H1 (cell line): ENCODE measurements at regions not wholly inside any gene's neighbourhood (a gene's known extent, or its start where the extent isn't known, plus 50 kb on each side); places are given as distances from the start of the nearest gene placed in this dataset.
"Not testable (repeated sequence)": the region's sequence is repeated elsewhere in the genome, so short reads cannot be mapped to it uniquely, and the experiment has no call there.

Experiments
- CTCF ChIA-PET: fragments of 300-600 bp; sonication (Branson Sonifier 250); formaldehyde crosslinking; loops from one replicate; lab custom pipeline; 2021; ENCODE audit not compliant: partially characterized antibody; lab: Charles Lee
- POLR2A ChIA-PET: fragments of 300-600 bp; sonication (Branson Sonifier 250); formaldehyde crosslinking; loops from one replicate; lab custom pipeline; 2021; ENCODE audit warnings: inconsistent platforms; ENCODE audit not compliant: partially characterized antibody; lab: Charles Lee
- DNase-seq, 2 experiments: peaks; one replicate each; pipeline versions ENCODE4 v3.0.0 to v3.0.0-alpha.2; 2010 to 2022; ENCODE audit warnings: low spot score in 2 of 2, low read depth in 1 of 2, mixed read lengths in 1 of 2
- FAIRE-seq: peaks from 2 replicates; lab custom pipeline; 2011; peaks lifted over from hg19 to GRCh38; lab: Jason Lieb, UNC
- H2AFZ ChIP-seq: 2 replicates; pipeline ENCODE4 v1.8.1; 2012; ENCODE audit warnings: low read length, inconsistent platforms
- H2AK5ac ChIP-seq: 2 replicates; pipeline ENCODE4 v1.6.1; 2013; ENCODE audit warnings: low read depth, low read length
- H2BK120ac ChIP-seq: replicated peaks from 2 replicates; pipeline ENCODE3; 2013; ENCODE audit warnings: low read depth, low read length, inconsistent platforms
- H2BK12ac ChIP-seq: 2 replicates; pipeline ENCODE4 v1.6.1; 2013; ENCODE audit warnings: low read depth, low read length
- H2BK15ac ChIP-seq: 2 replicates; pipeline ENCODE4 v1.6.1; 2013; ENCODE audit warnings: low read length
- H2BK20ac ChIP-seq: 2 replicates; pipeline ENCODE4 v1.6.1; 2013; ENCODE audit warnings: low read length
- H2BK5ac ChIP-seq: 2 replicates; pipeline ENCODE4 v1.6.1; 2013; ENCODE audit warnings: low read depth, low read length
- H3K14ac ChIP-seq: 2 replicates; pipeline ENCODE4 v1.6.1; 2013; ENCODE audit warnings: inconsistent platforms; ENCODE audit not compliant: insufficient read length
- H3K18ac ChIP-seq: 2 replicates; pipeline ENCODE4 v1.6.1; 2013; ENCODE audit warnings: low read length; ENCODE audit errors: extremely low read depth
- H3K23ac ChIP-seq: 2 replicates; pipeline ENCODE4 v1.6.1; 2013; ENCODE audit warnings: inconsistent platforms; ENCODE audit not compliant: insufficient read length
- H3K23me2 ChIP-seq: 2 replicates; pipeline ENCODE4 v1.6.1; 2013; ENCODE audit warnings: low read depth, low read length
- H3K27ac ChIP-seq: 2 replicates; pipeline ENCODE4 v1.6.1; 2011; ENCODE audit warnings: low read depth, low read length, inconsistent platforms
- H3K27me3 ChIP-seq, 4 experiments: replicated peaks in 1 of 4; 1 replicate in 1 of 4; 2 replicates in 3 of 4; pipeline versions ENCODE4 v1.6.1 to v1.8.1; 2011 to 2013; ENCODE audit warnings: low read length in 3 of 4, mild to moderate bottlenecking in 3 of 4, inconsistent platforms in 2 of 4, mixed read lengths in 2 of 4, moderate library complexity in 1 of 4; ENCODE audit not compliant: control insufficient read depth in 3 of 4, insufficient read depth in 3 of 4; ENCODE audit errors: extremely low read depth in 1 of 4
- H3K36me3 ChIP-seq, 4 experiments: 2 replicates each; pipeline versions ENCODE4 v1.6.1 to v1.8.1; 2011 to 2013; ENCODE audit warnings: mild to moderate bottlenecking in 4 of 4, low read length in 3 of 4, moderate library complexity in 2 of 4, control low read depth in 1 of 4, inconsistent platforms in 1 of 4; ENCODE audit not compliant: insufficient read depth in 4 of 4, control insufficient read depth in 2 of 4
- H3K4ac ChIP-seq: replicated peaks from 2 replicates; pipeline ENCODE3; 2013; ENCODE audit warnings: low read length, low read depth, mixed read lengths, inconsistent platforms; ENCODE audit not compliant: insufficient read length
- H3K4me1 ChIP-seq, 4 experiments: replicated peaks in 1 of 4; 1 replicate in 1 of 4; 2 replicates in 3 of 4; pipeline versions ENCODE4 v1.6.1 to v1.8.1; 2011 to 2013; ENCODE audit warnings: low read length in 3 of 4, inconsistent platforms in 2 of 4, mixed read lengths in 1 of 4; ENCODE audit not compliant: insufficient read depth in 4 of 4, control insufficient read depth in 3 of 4
- H3K4me2 ChIP-seq, 2 experiments: 2 replicates each; pipeline versions ENCODE4 v1.6.1 to v1.8.1; 2011 to 2013; ENCODE audit warnings: low read depth in 2 of 2, low read length in 2 of 2, control low read depth in 1 of 2, inconsistent platforms in 1 of 2, mild to moderate bottlenecking in 1 of 2; ENCODE audit not compliant: insufficient read depth in 1 of 2
- H3K4me3 ChIP-seq, 4 experiments: fragments of 200-600, 300-600 bp in 1 of 4; sonication (generic), shearing (Covaris generic), sonication (Bioruptor Twin) in 1 of 4; 2 replicates each; pipeline versions ENCODE4 v1.5.1 to v1.8.1; 2011 to 2016; ENCODE audit warnings: low read length in 4 of 4, low read depth in 3 of 4, control low read depth in 2 of 4, inconsistent platforms in 2 of 4, mild to moderate bottlenecking in 2 of 4, mixed read lengths in 1 of 4, moderate library complexity in 1 of 4; ENCODE audit not compliant: insufficient read depth in 2 of 4; ENCODE audit errors: extremely low read depth in 1 of 4
- H3K56ac ChIP-seq: replicated peaks from 2 replicates; pipeline ENCODE3; 2013; ENCODE audit warnings: low read depth, mild to moderate bottlenecking, mixed read lengths, low read length, inconsistent platforms; ENCODE audit not compliant: insufficient read length
- H3K79me1 ChIP-seq: 2 replicates; pipeline ENCODE4 v1.6.1; 2013; ENCODE audit warnings: low read depth, low read length, control low read depth
- H3K79me2 ChIP-seq, 2 experiments: 2 replicates each; pipeline versions ENCODE4 v1.6.1 to v1.8.1; 2012 to 2013; ENCODE audit warnings: low read length in 2 of 2, mild to moderate bottlenecking in 2 of 2, inconsistent platforms in 1 of 2; ENCODE audit not compliant: insufficient read depth in 2 of 2, control insufficient read depth in 1 of 2
- H3K9ac ChIP-seq, 4 experiments: replicated peaks in 1 of 4; 1 replicate in 1 of 4; 2 replicates in 3 of 4; pipeline versions ENCODE4 v1.6.1 to v1.8.1; 2011 to 2013; ENCODE audit warnings: low read depth in 3 of 4, low read length in 3 of 4, control low read depth in 2 of 4, mild to moderate bottlenecking in 2 of 4, moderate library complexity in 2 of 4, inconsistent platforms in 1 of 4; ENCODE audit errors: extremely low read depth in 1 of 4
- H3K9me3 ChIP-seq, 2 experiments: 2 replicates each; pipeline versions ENCODE4 v1.6.1 to v1.8.1; 2012 to 2013; ENCODE audit warnings: mild to moderate bottlenecking in 2 of 2, moderate library complexity in 2 of 2, control low read depth in 1 of 2, inconsistent platforms in 1 of 2, low read depth in 1 of 2, low read length in 1 of 2, mixed read lengths in 1 of 2; ENCODE audit not compliant: insufficient read depth in 2 of 2
- H4K20me1 ChIP-seq, 2 experiments: replicated peaks in 1 of 2; 2 replicates each; pipeline versions ENCODE3 to v1.8.1; 2011 to 2013; ENCODE audit warnings: inconsistent platforms in 2 of 2, low read length in 2 of 2, mild to moderate bottlenecking in 1 of 2; ENCODE audit not compliant: insufficient read depth in 2 of 2, control insufficient read depth in 1 of 2
- H4K5ac ChIP-seq: 2 replicates; pipeline ENCODE4 v1.6.1; 2013; ENCODE audit warnings: low read length, low read depth, mixed read lengths, inconsistent platforms; ENCODE audit not compliant: insufficient read length
- H4K8ac ChIP-seq: 2 replicates; pipeline ENCODE4 v1.8.0; 2013; ENCODE audit warnings: mild to moderate bottlenecking, moderate library complexity, low read length, inconsistent platforms; ENCODE audit not compliant: insufficient read depth; ENCODE audit errors: extremely low read depth
- H4K91ac ChIP-seq: replicated peaks from 2 replicates; pipeline ENCODE3; 2013; ENCODE audit warnings: low read length, mixed read lengths, inconsistent platforms; ENCODE audit not compliant: insufficient read length
- WGBS, 2 experiments: shearing (Covaris generic) in 1 of 2; methylation state at CpG; one replicate each; pipeline versions ENCODE4 v1.1.6 to v1.1.7; 2013 to 2015; ENCODE audit warnings: low lambda C conversion rate in 2 of 2, mixed read lengths in 2 of 2, inconsistent platforms in 1 of 2, low coverage in 1 of 2, missing lambda C conversion rate in 1 of 2; ENCODE audit not compliant: insufficient replicate concordance in 2 of 2, insufficient coverage in 1 of 2, insufficient read length in 1 of 2; ENCODE audit errors: extremely low coverage in 1 of 2, missing lambda C conversion rate in 1 of 2; 5-methylcytosine and 5-hydroxymethylcytosine counted together

DNA sequence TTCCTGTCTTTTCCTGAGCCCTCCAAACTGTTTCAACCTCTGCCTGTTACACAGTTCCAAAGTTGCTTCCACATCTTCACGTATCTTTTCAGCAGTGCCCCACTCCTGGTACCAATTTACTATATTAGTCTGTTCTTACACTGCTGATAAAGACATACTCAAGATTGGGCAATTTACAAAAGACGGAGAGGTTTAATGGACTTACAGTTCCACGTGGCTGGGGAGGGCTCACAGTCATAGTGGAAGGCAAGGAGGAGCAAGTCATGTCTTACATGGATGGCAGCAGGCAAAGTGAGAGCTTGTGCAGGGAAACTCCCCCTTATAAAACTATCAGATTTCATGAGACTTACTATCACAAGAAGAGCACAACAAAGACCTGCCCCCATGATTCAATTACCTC is 57.3 kb upstream of the NAMPT start:
- DNase-seq, H3K4me1 ChIP-seq, H2AFZ ChIP-seq, H3K4me3 ChIP-seq, H2BK120ac ChIP-seq, H2BK20ac ChIP-seq, H4K20me1 ChIP-seq, H2BK5ac ChIP-seq, H4K91ac ChIP-seq, FAIRE-seq, H3K36me3 ChIP-seq, H3K27me3 ChIP-seq, H3K18ac ChIP-seq, H3K23me2 ChIP-seq, H3K9ac ChIP-seq, H4K8ac ChIP-seq, H4K5ac ChIP-seq, H3K79me2 ChIP-seq, H3K14ac ChIP-seq, H2BK15ac ChIP-seq, H3K23ac ChIP-seq, H2BK12ac ChIP-seq, H3K56ac ChIP-seq, H3K79me1 ChIP-seq, H3K4me2 ChIP-seq, CTCF ChIA-PET, H3K4ac ChIP-seq, H3K27ac ChIP-seq, POLR2A ChIA-PET, H2AK5ac ChIP-seq: not testable (repeated sequence)
- peaks cover 21 to 31% of the 10 kb centered on the region in 2 experiments for H3K9me3 ChIP-seq
- 89% methylated on average over 3 of the region's 3 CpGs; no CpG with 5 or more reads in 1 of the 2 experiments for WGBS, 2 experiments

DNA sequence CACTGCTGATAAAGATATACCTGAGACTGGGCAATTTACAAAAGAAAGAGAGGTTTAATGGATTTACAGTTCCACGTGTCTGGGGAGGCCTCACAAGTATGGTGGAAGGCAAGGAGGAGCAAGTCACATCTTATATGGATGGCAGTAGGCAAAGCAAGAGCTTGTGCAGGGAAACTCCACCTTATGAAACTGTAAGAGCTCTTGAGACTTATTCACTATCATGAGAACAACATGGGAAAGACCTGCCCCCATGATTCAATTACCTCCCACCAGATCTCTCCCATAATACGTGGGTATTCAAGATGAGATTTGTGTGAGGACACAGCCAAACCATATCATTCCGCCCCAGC is 55.4 kb upstream of the NAMPT start:
- H2BK20ac ChIP-seq, H3K4ac ChIP-seq, H3K79me1 ChIP-seq, H3K14ac ChIP-seq, H3K27me3 ChIP-seq, H3K23ac ChIP-seq, DNase-seq, H3K18ac ChIP-seq, H2BK12ac ChIP-seq, H2BK120ac ChIP-seq, POLR2A ChIA-PET, H3K36me3 ChIP-seq, H3K4me2 ChIP-seq, H3K4me1 ChIP-seq, CTCF ChIA-PET, H2AFZ ChIP-seq, H3K4me3 ChIP-seq, H3K23me2 ChIP-seq, H2BK15ac ChIP-seq, H4K91ac ChIP-seq, H4K5ac ChIP-seq, FAIRE-seq, H2AK5ac ChIP-seq, H4K8ac ChIP-seq, H2BK5ac ChIP-seq, H4K20me1 ChIP-seq, H3K27ac ChIP-seq, H3K9ac ChIP-seq, H3K56ac ChIP-seq, H3K79me2 ChIP-seq: not testable (repeated sequence)
- peaks cover 24 to 40% of the 10 kb centered on the region in 2 experiments for H3K9me3 ChIP-seq
- 86% methylated on average over 3 of the region's 3 CpGs; no CpG with 5 or more reads in 1 of the 2 experiments for WGBS, 2 experiments
